ENCODE measurements at regions not wholly inside any gene's neighbourhood (a gene's known extent, or its start where the extent isn't known, plus 50 kb on each side); places are given as distances from the start of the nearest gene placed in this dataset.
"Not testable (repeated sequence)": the region's sequence is repeated elsewhere in the genome, so short reads cannot be mapped to it uniquely, and the experiment has no call there.

DNA sequence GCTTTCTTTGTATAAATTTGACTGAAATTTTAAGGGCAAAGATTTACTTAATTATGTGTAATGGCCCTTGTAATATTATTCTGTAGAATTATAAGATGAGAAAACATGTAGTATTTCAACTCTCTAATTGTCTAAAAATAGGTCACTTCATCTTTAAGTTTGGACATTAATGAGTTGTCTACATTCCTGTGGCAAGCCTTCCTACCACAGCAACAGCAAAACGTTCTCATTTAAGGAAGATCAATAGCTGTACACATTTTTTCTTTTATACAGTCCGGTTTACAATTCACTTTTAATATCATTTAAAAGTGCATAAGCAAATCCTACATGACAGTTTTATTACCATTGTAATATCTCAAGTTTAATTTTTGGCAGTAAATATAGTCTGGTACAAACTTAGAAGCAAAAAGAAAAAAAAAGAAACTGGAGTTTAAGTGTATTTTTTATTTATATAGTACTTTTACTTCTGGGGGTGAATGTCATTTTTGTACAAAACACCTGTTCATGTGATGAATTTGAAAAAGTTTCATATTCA is 501.8 kb downstream of the ZPLD1 start:
- no peak for DNase-seq

DNA sequence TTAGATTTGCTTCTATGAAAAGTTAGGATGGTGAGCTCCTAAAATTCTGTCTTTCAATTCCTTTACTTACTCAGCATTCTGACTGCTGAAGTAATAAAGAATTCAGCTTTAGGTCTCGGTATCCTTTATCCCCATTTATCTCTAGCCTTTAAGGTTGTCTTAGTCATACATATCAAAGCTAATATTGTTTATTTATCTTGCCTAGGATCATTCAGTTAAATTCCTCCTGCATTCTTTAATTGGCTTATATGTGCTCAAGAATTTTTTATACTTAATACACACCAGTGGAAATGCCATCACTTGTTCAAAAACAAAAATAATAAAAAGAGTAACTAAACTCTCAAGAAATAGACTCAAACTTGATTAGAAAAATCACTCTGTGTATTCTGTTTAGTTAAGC is 507.0 kb downstream of the ZPLD1 start:
- no peak for DNase-seq

- not testable (repeated sequence) for DNase-seq
These were observed 511.6 kb downstream of the ZPLD1 start for GRCh38 chr3:102946445-102946844.

- no peak for DNase-seq
These were observed 537.5 kb downstream of the ZPLD1 start for GRCh38 chr3:102972350-102972749.

DNA sequence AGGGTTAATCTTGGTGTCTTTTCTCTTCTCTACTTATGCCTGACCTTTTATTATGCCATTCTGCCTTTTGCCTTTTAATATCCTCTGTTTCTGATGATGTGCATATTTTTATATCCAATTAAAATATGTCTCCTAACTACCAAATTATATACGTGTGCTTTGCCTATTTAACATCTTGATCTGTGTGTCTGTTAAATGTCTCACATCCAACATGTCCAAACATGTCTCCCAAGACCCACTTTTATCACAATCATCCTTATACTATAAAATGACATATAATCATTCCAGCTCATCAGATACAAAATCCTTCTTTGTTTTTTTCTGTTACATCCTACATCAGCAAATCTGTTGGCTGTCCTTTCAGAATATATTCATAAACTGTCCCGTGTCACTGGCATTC is 539.5 kb downstream of the ZPLD1 start:
- no peak for DNase-seq

- DNase-seq, result no peak
These were observed 544.4 kb downstream of the ZPLD1 start for GRCh38 chr3:102979191-102979590.

GRCh38 chr3:102979682-102980354 is 545.0 kb downstream of the ZPLD1 start:
- no peak for DNase-seq

DNA sequence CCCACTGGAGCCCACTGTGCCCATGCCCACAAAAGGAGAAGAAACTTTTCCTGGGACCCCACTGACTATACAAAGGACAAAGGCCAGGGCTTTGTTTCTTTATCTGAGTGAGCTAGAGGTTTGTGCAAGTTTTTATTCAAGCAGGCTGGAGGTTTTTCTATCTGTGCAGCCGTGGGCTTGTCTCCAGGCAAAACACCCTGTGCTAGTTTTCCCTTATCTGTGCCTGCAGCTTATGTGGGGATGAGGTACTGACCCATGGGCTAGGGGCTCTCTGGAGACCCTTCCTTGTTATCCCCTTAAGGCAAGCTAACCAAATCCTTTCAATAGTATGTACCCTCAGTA is 545.5 kb downstream of the ZPLD1 start:
- no peak for DNase-seq

DNA sequence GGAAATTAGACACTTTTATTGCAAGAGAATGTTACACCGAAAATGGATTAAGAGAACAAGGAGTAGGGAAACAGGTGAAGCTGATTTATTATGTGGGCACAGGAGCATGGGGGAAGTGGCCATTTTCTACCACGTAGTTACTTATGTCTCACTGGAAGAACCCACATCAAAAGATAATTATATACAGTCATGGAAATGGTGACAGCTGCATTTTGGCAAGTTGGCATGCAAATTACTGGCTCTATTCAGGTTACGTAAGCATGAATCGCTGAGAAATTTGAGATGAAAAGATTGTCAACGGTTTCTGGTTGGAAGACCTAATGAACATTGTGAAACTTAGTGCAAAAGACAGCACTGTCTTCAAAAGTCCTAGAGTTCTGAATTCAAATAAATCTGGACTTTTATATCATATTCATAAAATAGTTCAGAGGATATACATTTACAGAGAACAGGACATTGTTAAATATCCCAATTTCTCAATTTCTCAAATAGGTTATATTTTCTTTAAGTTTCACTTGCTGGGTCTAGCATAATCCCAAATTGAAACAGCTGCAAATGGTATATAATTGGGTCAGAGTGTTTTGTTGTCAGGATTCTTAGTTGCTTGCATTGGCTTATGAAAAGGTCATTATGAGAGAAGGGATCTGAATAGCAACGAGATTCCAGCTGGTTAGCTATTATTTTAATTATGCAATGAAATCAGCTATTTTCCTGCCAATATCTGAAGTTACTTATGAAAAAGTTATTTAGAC is 567.8 kb downstream of the ZPLD1 start:
- DNase-seq, result no peak

GRCh38 chr3:103006526-103007183 is 571.8 kb downstream of the ZPLD1 start:
- no peak for DNase-seq

DNA sequence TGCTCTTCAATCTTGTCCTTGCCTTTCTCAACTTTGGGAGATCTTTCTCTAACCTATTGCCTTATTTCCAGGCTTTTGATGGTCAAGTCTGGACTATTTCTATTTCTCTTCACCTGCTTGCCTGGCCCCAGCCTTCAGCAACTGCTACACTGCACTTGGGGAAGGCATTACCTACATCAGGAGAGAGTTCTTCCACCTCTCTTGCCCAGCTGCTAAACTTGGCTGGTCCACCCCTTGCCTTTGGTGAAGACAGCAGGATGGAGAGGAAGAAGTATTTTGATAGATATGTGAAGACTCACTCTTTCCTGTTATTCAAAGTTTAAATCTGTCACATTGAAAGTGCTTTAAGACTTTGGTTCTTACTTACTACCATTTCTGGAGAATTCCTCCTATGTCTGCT is 574.8 kb downstream of the ZPLD1 start:
- no peak for DNase-seq

DNA sequence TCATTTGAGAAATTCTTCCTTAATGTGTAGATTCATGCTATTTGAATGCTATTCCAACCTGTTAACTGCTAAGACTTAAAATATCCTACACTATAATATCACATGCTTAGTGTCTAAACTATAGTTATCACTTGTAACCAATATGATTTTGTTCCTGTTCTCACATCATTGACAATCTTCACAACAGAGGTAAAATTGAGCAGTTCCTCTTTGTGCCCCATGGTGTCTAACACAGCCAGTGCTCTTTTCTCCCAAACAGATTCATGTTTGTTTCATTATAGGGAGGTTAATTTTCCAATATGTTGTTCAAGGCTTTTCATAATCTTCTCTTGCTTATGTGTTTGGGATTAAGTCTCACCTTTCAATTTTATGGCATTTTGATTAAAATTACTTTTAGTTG is 591.1 kb downstream of the ZPLD1 start:
- DNase-seq, result no peak

DNA sequence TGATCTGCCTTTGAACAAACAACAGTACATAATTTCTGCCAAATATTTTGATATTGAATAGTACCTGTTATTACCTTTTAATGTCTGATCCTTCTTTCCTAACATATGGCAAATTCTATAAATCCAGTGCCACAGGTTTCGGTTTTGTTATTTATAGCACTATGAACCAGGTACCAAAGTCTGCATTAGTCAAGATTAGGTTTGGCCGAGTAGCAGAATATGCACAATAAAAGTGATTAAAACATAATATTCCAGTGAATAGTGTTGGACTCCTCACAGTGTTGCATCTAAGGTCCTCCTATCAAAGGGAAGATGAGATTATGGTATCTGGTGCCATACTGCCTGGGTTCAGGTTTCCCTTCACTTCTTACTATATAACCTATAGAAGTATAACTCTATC is 599.0 kb downstream of the ZPLD1 start:
- DNase-seq, result no peak

DNA sequence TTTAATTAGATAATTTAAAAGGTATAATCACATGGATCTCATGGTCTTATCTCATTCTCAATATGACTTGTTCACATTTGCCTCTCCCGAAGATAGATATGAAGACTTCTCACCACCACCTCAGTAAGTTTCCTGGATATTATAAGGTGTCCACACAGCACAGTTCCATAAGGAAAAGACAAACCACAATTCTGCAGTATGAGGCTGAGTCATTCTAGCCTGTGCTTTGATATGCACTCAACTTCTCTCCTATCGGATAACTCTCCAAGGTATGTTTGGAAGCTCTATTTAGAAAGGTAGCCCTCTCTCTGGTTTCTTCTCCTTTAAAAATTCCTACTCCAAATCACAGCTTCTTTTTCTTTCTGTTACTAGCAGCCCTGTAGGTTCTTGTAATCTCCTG is 612.8 kb downstream of the ZPLD1 start:
- no peak for DNase-seq

DNA sequence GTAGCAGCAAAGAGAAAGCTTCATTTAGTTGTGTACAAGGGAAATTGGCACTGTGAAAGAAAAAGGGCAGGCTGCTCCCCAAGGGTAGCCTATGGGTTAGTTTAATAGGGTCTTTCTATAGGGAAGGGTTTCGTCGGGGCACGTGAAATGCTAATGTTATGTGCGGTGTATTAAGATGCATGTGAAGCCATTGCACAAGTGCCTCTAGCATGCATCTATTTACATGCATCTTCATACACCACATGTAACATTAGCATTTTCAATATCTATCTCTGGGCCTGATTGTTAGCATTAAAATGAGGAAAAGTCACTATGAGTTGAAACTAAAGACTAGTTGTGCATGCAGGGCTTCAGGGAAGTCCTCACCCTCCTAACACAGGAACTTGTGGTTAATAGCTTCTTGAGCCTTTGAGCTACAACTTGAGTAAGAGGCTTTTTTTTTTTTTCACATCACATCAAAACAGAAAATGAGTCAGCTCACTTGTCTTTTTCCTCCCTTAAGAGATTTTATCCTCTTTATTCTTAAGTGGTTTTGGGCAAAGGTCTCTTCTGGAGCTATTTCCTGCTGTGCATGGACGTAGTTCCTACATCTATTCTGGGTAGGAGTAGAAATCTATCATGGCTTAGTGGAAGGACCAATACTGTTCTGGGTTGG is 613.4 kb downstream of the ZPLD1 start:
- DNase-seq, result no peak

DNA sequence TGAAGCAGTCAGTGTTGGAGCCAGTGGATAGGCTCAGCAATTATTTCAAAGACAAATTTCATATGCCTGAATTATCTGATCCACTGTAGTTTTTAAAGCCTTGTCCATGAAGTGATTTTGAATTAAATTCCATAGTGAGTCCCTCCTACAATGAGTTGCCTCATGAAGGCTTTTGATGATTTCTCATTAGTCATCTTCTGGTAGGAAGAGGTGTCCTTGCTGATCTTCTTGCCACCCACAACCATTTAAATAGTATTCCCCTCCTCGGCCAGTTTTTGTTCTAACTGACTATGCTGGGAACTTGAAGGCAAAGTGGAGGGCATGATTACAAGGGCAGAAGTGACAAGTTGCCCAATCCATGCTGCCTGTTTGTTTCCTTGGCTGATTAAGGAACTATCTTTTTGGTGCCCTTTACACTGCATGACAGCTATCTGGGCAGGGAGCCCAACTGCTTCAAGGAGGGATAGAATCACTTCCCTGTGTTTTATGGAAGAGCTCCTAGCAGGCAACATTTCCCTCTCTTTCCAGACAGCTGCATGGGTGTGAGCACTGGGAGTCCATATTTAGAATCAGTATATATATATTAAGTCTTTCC is 617.5 kb downstream of the ZPLD1 start:
- no peak for DNase-seq

- no peak for DNase-seq
These were observed 620.3 kb downstream of the ZPLD1 start for GRCh38 chr3:103055021-103055520.

- DNase-seq, result no peak
These were observed 621.7 kb downstream of the ZPLD1 start for GRCh38 chr3:103056542-103056941.

- no peak for DNase-seq
These were observed 622.2 kb downstream of the ZPLD1 start for GRCh38 chr3:103057003-103057402.

- no peak for DNase-seq
These were observed 622.7 kb downstream of the ZPLD1 start for GRCh38 chr3:103057487-103057886.

DNA sequence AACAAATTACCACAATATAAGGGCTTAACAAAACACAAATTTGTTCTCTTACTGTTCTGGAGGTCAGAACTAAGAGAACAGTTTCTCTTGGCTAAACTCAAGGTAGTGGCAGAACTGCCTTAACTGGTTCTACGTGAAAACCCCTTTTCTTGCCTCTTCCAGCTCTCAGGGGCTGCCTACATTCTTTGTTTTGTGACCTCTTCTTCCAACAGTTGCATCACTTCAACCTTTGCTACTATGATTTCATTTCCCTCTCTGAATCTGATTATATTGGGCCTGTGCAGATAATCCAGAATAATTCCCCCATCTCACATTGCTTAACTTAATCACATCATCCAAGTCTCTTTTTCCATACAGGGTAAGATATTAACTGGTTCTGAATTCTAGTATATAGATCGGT is 624.6 kb downstream of the ZPLD1 start:
- DNase-seq, result no peak

DNA sequence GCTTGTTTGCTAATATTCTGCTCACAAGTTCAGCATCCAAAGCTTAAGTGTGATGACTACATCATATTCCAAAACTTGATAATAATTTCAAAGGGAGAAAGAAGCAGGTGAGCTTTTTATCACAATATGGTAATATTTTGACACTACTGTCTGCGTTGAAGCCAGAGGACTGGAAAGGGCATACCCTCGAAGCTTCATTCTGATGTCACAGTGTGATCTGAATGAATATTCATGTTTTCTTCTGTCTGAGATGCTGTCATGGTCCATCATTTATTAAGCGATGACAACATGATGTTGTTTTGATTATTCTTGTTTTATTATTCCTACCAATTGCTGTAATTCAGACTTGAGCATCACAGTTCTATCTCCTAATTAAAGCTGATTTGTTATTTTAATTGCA is 625.4 kb downstream of the ZPLD1 start:
- no peak for DNase-seq

GRCh38 chr3:103067963-103068362 is 633.1 kb downstream of the ZPLD1 start:
- DNase-seq, result no peak
